Spleen (tissue), 11 donors: ENCODE measurements at regions not wholly inside any gene's neighbourhood (a gene's known extent, or its start where the extent isn't known, plus 50 kb on each side); places are given as distances from the start of the nearest gene placed in this dataset.

Experiments
- DNase-seq: peaks from one replicate; pipeline ENCODE4 v3.0.0-alpha.2; 2020
- H3K27ac ChIP-seq, 8 donors: fragments of 200-600 bp; sonication (generic) in 7 of 8; 1 replicate in 4 of 8; 2 replicates in 4 of 8; pipeline versions ENCODE4 v1.5.0 to v1.8.0; 2016 to 2021; ENCODE audit warnings: inconsistent platforms in 4 of 8, mild to moderate bottlenecking in 4 of 8, moderate library complexity in 1 of 8
- H3K27me3 ChIP-seq, 7 donors: fragments of 200-600 bp; sonication (generic) in 6 of 7; replicated peaks in 1 of 7; 1 replicate in 4 of 7; 2 replicates in 3 of 7; pipeline versions ENCODE4 v1.5.0 to v1.8.0; 2016 to 2021; ENCODE audit warnings: inconsistent platforms in 3 of 7, mild to moderate bottlenecking in 1 of 7
- H3K36me3 ChIP-seq, 6 donors: fragments of 200-600 bp; sonication (generic) in 5 of 6; 1 replicate in 4 of 6; 2 replicates in 2 of 6; pipeline versions ENCODE4 v1.5.0 to v1.8.0; 2016 to 2021; ENCODE audit warnings: inconsistent platforms in 2 of 6
- H3K4me1 ChIP-seq, 6 donors: fragments of 200-600 bp; sonication (generic) in 5 of 6; 1 replicate in 3 of 6; 2 replicates in 3 of 6; pipeline versions ENCODE4 v1.5.0 to v1.8.0; 2016 to 2021; ENCODE audit warnings: inconsistent platforms in 3 of 6
- H3K4me3 ChIP-seq, 8 donors: fragments of 200-600 bp; sonication (generic) in 7 of 8; 1 replicate in 4 of 8; 2 replicates in 4 of 8; pipeline versions ENCODE4 v1.5.0 to v1.8.0; 2016 to 2021; ENCODE audit warnings: inconsistent platforms in 4 of 8, mild to moderate bottlenecking in 4 of 8, moderate library complexity in 2 of 8
- H3K9me3 ChIP-seq, 8 donors: fragments of 200-600 bp; sonication (generic) in 7 of 8; 1 replicate in 4 of 8; 2 replicates in 4 of 8; pipeline versions ENCODE4 v1.5.0 to v1.8.0; 2016 to 2021; ENCODE audit warnings: inconsistent platforms in 4 of 8
- CTCF ChIP-seq, 11 experiments: fragments of 200-600 bp in 7 of 11; fragments of 450-650 bp in 4 of 11; sonication (generic) in 4 of 11; IDR thresholded peaks in 8 of 11; conservative IDR thresholded peaks in 3 of 11; 1 replicate in 7 of 11; 2 replicates in 4 of 11; pipeline versions ENCODE4 v1.4.0 to v1.8.0; 2016 to 2021; ENCODE audit warnings: antibody characterized with exemption in 11 of 11, inconsistent platforms in 4 of 11, mild to moderate bottlenecking in 1 of 11
- POLR2A ChIP-seq, 3 donors: fragments of 450-650 bp; IDR thresholded peaks; one replicate each; pipeline ENCODE4 v1.5.1; 2017; ENCODE audit warnings: antibody characterized with exemption in 3 of 3, mild to moderate bottlenecking in 1 of 3
- POLR2AphosphoS5 ChIP-seq, 3 donors: sonication (generic); formaldehyde crosslinking; IDR thresholded peaks; one replicate each; pipeline ENCODE4 v1.5.1; 2017; ENCODE audit warnings: antibody characterized with exemption in 3 of 3
- WGBS, 5 donors: extraction: QIAGEN DNeasy Blood & Tissue Kit in 3 of 5; methylation state at CpG; one replicate each; pipeline versions ENCODE4 v1.1.5 to v1.1.7; 2013 to 2018; 5-methylcytosine and 5-hydroxymethylcytosine counted together
- intact Hi-C: fragments of 100-400 bp; cut with DNase I; formaldehyde crosslinking; loops from one replicate; pipeline ENCODE4 v1.15.0; 2023; ENCODE audit warnings: low total_unique reads
- donor health status: healthy with polysubstance abuse.
- donor health status: DM: no; HTN: no; CAD: no; lungs with moderate emphysema.
- donor health status: DM: no; HTN: no; CAD: no.
- donor health status: Bipolar disorder and iron deficiency.
- donor health status: healthy.
- donor health status: DM: no; HTN: no; CAD: no.
- donor health status: DM: yes; HTN: yes; CAD: no.

GRCh38 chr2:147255812-147256211, 589.0 kb upstream of the ACVR2A start:
- 31 to 74% (median 61%) methylated on average over 1 of the region's 1 CpG for WGBS, 5 donors
- Histone ChIP-seq H3K36me3 (no peaks in the 10 kb centered on the region), H3K4me3 (no peak overlapping the region), H3K27ac (no peak overlapping the region), H3K9me3 (peaks cover 0 to 16% (median 6%) of the 10 kb centered on the region in 8 donors), H3K4me1 (no peaks in the 10 kb centered on the region), H3K27me3 (no peaks in the 10 kb centered on the region)
- intact Hi-C loops: no loop called here
- no peak for DNase-seq
- TF ChIP-seq POLR2A (IDR thresholded peaks at IDR 0.05) (no peak), POLR2AphosphoS5 (IDR thresholded peaks at IDR 0.05) (no peak), CTCF (IDR thresholded peaks at IDR 0.05 in 8 of 11, conservative IDR thresholded peaks at IDR 0.05 in 3 of 11) (no peak)

- no peak overlapping the region for H3K4me3 ChIP-seq
- intact Hi-C loops: no loop called here
- WGBS, 5 donors: 73 to 85% (median 80%) methylated on average over 2 of the region's 2 CpGs
- no peak overlapping the region for H3K27ac ChIP-seq
- no peaks in the 10 kb centered on the region for H3K4me1 ChIP-seq
- no peaks in the 10 kb centered on the region for H3K27me3 ChIP-seq
- TF ChIP-seq POLR2A (IDR thresholded peaks at IDR 0.05) (no peak), CTCF (IDR thresholded peaks at IDR 0.05 in 8 of 11, conservative IDR thresholded peaks at IDR 0.05 in 3 of 11) (no peak), POLR2AphosphoS5 (IDR thresholded peaks at IDR 0.05) (no peak)
- peaks cover 0 to 16% (median 6%) of the 10 kb centered on the region in 8 donors for H3K9me3 ChIP-seq
- H3K36me3 ChIP-seq: no peaks in the 10 kb centered on the region
- DNase-seq: no peak
These were observed 594.0 kb upstream of the ACVR2A start for GRCh38 chr2:147250652-147251356.

GRCh38 chr2:147247749-147248148, 597.1 kb upstream of the ACVR2A start:
- intact Hi-C loops: no loop called here
- Histone ChIP-seq H3K4me1 (no peaks in the 10 kb centered on the region), H3K27me3 (no peaks in the 10 kb centered on the region), H3K9me3 (peaks cover 0 to 10% (median 5%) of the 10 kb centered on the region in 8 donors), H3K4me3 (no peak overlapping the region), H3K36me3 (no peaks in the 10 kb centered on the region), H3K27ac (no peak overlapping the region)
- 62 to 74% (median 68%) methylated on average over 2 of the region's 2 CpGs for whole genome bisulfite sequencing, 5 donors
- TF ChIP-seq POLR2AphosphoS5 (IDR thresholded peaks at IDR 0.05) (no peak), CTCF (IDR thresholded peaks at IDR 0.05 in 8 of 11, conservative IDR thresholded peaks at IDR 0.05 in 3 of 11) (no peak), POLR2A (IDR thresholded peaks at IDR 0.05) (no peak)
- no peak for DNase-seq

- no peaks in the 10 kb centered on the region for H3K36me3 ChIP-seq
- no peaks in the 10 kb centered on the region for H3K9me3 ChIP-seq
- no peaks in the 10 kb centered on the region for H3K27me3 ChIP-seq
- no peak overlapping the region for H3K4me3 ChIP-seq
- no peaks in the 10 kb centered on the region for H3K4me1 ChIP-seq
- DNase-seq: no peak
- TF ChIP-seq POLR2AphosphoS5 (IDR thresholded peaks at IDR 0.05): no peak
- no peak for TF ChIP-seq POLR2A (IDR thresholded peaks at IDR 0.05)
- no peak for TF ChIP-seq CTCF (IDR thresholded peaks at IDR 0.05 in 8 of 11, conservative IDR thresholded peaks at IDR 0.05 in 3 of 11)
- no peak overlapping the region for H3K27ac ChIP-seq
- intact Hi-C loops: no loop called here
These were observed 602.4 kb upstream of the ACVR2A start for GRCh38 chr2:147242445-147242844.
